ENCODE measurements at regions not wholly inside any gene's neighbourhood (a gene's known extent, or its start where the extent isn't known, plus 50 kb on each side); places are given as distances from the start of the nearest gene placed in this dataset.

DNA sequence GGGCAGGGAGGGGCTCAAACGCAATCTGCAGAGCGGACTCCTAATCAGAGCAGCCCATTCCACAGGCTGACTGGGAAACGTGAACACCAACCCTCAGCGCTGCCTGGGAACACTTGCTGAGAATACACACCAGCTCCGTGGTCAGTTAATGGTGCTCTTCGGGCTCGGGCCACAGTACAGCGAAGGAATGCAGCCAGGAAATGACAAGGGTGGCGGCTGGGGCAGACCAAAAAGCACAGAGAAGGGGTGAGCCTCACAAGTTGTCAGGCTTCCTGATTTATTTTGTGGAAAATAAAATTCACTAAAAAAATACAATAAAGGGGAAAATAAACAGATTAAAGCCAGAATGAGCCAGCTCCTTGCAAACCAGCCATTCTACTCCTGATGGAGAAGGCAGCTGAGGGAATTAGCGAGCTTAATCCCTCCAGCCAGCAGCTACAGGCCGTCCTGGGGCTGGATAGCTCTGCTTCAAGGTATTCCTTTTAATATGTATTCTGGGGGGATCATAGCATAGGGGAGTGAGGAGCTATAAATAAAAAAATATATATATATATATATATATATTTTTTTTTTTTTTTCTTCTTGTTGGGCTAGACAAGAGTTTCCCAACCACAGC lies 165.5 kb upstream of the NTM start:
- TF ChIP-seq, protein P1, sequence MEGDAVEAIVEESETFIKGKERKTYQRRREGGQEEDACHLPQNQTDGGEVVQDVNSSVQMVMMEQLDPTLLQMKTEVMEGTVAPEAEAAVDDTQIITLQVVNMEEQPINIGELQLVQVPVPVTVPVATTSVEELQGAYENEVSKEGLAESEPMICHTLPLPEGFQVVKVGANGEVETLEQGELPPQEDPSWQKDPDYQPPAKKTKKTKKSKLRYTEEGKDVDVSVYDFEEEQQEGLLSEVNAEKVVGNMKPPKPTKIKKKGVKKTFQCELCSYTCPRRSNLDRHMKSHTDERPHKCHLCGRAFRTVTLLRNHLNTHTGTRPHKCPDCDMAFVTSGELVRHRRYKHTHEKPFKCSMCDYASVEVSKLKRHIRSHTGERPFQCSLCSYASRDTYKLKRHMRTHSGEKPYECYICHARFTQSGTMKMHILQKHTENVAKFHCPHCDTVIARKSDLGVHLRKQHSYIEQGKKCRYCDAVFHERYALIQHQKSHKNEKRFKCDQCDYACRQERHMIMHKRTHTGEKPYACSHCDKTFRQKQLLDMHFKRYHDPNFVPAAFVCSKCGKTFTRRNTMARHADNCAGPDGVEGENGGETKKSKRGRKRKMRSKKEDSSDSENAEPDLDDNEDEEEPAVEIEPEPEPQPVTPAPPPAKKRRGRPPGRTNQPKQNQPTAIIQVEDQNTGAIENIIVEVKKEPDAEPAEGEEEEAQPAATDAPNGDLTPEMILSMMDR (IDR thresholded peaks at IDR 0.05): no peak
- TF ChIP-seq POLR2A (IDR thresholded peaks at IDR 0.05): no peak
